Keratinocyte (primary cell): ENCODE measurements at regions not wholly inside any gene's neighbourhood (a gene's known extent, or its start where the extent isn't known, plus 50 kb on each side); places are given as distances from the start of the nearest gene placed in this dataset.

ENCODE experiments used
- EZH2 ChIP-seq: IDR thresholded peaks from one replicate; pipeline ENCODE4 v1.6.1; 2012; ENCODE audit warnings: inconsistent platforms, mild to moderate bottlenecking, low read length, moderate library complexity
- TF ChIP-seq, protein P1 (sequence below), 3 experiments: IDR thresholded peaks in 1 of 3; conservative IDR thresholded peaks in 1 of 3; optimal IDR thresholded peaks in 1 of 3; 2 replicates in 2 of 3; 3 replicates in 1 of 3; pipeline versions ENCODE3 to v1.5.1; 2011; ENCODE audit warnings: low read length in 3 of 3, mild to moderate bottlenecking in 3 of 3, moderate library complexity in 2 of 3, control low read depth in 1 of 3, inconsistent platforms in 1 of 3; ENCODE audit not compliant: insufficient read depth in 2 of 3; ENCODE audit errors: extremely low read depth in 1 of 3

DNA sequence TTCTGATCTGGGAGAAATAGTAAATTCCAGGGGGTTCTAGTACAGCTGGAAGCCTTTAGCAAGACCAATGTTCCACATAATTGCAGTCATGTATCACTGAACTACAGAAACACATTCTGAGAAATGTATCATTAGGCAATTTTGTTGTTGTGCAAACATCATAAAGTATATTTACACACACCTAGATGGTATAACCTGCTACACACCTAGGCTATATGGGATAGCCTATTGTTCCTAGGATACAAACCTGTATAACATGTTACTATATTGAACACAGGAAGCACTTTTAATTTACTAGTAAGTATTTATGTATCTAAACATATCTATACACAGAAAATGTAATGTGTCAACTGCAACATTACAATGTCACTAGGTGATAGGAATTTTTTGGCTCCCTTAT lies 525.9 kb upstream of the NRSN1 start:
- TF ChIP-seq, protein P1, sequence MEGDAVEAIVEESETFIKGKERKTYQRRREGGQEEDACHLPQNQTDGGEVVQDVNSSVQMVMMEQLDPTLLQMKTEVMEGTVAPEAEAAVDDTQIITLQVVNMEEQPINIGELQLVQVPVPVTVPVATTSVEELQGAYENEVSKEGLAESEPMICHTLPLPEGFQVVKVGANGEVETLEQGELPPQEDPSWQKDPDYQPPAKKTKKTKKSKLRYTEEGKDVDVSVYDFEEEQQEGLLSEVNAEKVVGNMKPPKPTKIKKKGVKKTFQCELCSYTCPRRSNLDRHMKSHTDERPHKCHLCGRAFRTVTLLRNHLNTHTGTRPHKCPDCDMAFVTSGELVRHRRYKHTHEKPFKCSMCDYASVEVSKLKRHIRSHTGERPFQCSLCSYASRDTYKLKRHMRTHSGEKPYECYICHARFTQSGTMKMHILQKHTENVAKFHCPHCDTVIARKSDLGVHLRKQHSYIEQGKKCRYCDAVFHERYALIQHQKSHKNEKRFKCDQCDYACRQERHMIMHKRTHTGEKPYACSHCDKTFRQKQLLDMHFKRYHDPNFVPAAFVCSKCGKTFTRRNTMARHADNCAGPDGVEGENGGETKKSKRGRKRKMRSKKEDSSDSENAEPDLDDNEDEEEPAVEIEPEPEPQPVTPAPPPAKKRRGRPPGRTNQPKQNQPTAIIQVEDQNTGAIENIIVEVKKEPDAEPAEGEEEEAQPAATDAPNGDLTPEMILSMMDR (optimal IDR thresholded peaks at IDR 0.05 in 1 of 3, IDR thresholded peaks at IDR 0.05 in 1 of 3, conservative IDR thresholded peaks at IDR 0.05 in 1 of 3; ENCODE audit: extremely low read depth in 1 of 3, insufficient read depth in 2 of 3, low read length in 3 of 3): no peak
- TF ChIP-seq EZH2: no peak
